ENCODE measurements at regions not wholly inside any gene's neighbourhood (a gene's known extent, or its start where the extent isn't known, plus 50 kb on each side); places are given as distances from the start of the nearest gene placed in this dataset.

- Histone ChIP-seq H3K27ac (replicated peaks) (no peak overlapping the region), H3K4me3 (replicated peaks; ENCODE audit: insufficient read depth, low read length) (no peak overlapping the region), H3K27me3 (ENCODE audit: insufficient read depth, poor library complexity, severe bottlenecking) (no peaks in the 10 kb centered on the region)
- TF ChIP-seq REST (IDR thresholded peaks at IDR 0.05; ENCODE audit: insufficient replicate concordance, low read depth) (no peak), GABPA (IDR thresholded peaks at IDR 0.05; ENCODE audit: low read depth) (no peak), POLR2AphosphoS5 (IDR thresholded peaks at IDR 0.05; ENCODE audit: low read depth) (no peak), SPI1 (IDR thresholded peaks at IDR 0.05; ENCODE audit: borderline replicate concordance, low read depth) (no peak), CTCF (IDR thresholded peaks at IDR 0.05; ENCODE audit: insufficient read depth, low read length) (no peak)
- no peak for DNase-seq (ENCODE audit: low read depth in 1 of 2, low spot score in 1 of 2)
These were observed 277.7 kb downstream of the TMEM167A start for GRCh38 chr5:82799361-82800077.

DNA sequence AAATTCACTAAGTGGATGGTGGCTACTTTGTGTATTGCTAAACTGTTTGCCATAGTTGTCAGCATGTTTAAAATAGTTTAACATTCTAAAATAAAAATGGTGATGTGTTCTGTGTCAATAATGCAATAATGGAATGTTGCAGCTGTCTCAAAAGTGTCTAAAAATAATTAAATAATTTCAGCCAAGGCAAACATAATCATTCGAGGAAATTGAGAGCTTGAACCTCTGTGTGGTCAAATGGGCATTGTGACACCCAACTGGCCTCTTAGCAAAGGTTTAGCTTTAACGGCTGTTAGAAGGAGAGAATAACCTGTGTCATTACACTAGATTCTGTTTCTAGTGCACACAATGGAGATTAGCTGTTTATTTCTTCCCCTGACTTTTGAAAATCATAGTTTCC lies 278.5 kb downstream of the TMEM167A start:
- Histone ChIP-seq H3K27me3 (ENCODE audit: insufficient read depth, poor library complexity, severe bottlenecking) (no peaks in the 10 kb centered on the region), H3K27ac (replicated peaks) (no peak overlapping the region), H3K4me3 (replicated peaks; ENCODE audit: insufficient read depth, low read length) (no peak overlapping the region)
- TF ChIP-seq SPI1 (IDR thresholded peaks at IDR 0.05; ENCODE audit: borderline replicate concordance, low read depth) (no peak), GABPA (IDR thresholded peaks at IDR 0.05; ENCODE audit: low read depth) (no peak), POLR2AphosphoS5 (IDR thresholded peaks at IDR 0.05; ENCODE audit: low read depth) (no peak), CTCF (IDR thresholded peaks at IDR 0.05; ENCODE audit: insufficient read depth, low read length) (no peak), REST (IDR thresholded peaks at IDR 0.05; ENCODE audit: insufficient replicate concordance, low read depth) (no peak)
- DNase-seq (ENCODE audit: low read depth in 1 of 2, low spot score in 1 of 2), result no peak

DNA sequence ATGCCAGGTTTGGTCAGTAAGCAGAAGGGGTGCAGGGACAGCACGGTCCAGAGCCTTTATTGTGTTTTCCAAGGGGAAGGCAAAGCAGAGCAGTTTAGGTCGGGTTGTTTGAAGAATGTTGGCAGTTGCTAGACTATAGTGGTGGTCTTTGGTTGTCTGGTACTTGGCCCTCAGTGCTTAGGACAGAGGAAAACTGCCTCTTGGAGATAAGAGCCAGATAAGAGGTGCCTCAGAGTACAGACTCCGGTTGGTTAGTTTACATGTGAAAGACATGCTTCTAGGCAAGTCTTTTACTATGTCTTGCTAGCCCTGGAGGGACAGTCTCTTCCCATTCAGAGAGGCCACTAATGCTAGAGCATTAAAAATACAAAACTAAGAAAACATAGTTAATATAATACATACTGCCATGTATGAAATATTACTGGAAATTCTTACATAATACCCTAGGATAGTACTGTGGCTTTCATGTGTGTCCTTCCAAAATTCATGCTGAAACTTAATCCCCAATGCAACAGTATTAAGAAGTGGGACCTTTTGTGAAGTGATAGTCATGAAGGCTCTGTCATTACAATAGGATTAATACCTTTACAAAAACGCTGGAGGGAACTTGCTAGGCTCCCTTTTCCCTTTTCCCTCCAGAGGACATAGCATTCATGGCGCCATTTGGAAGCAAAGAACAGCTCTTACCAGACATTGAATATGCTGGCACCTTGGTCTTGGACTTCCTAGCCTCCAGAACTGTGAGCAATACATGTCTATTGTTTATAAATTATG lies 280.4 kb downstream of the TMEM167A start:
- H3K27ac ChIP-seq (replicated peaks), result no peak overlapping the region
- H3K4me3 ChIP-seq (replicated peaks; ENCODE audit: insufficient read depth, low read length), result no peak overlapping the region
- DNase-seq (ENCODE audit: low read depth in 1 of 2, low spot score in 1 of 2), result no peak
- no peaks in the 10 kb centered on the region for H3K27me3 ChIP-seq (ENCODE audit: insufficient read depth, poor library complexity, severe bottlenecking)
- TF ChIP-seq REST (IDR thresholded peaks at IDR 0.05; ENCODE audit: insufficient replicate concordance, low read depth), result no peak
- TF ChIP-seq CTCF (IDR thresholded peaks at IDR 0.05; ENCODE audit: insufficient read depth, low read length), result no peak
- no peak for TF ChIP-seq POLR2AphosphoS5 (IDR thresholded peaks at IDR 0.05; ENCODE audit: low read depth)
- TF ChIP-seq GABPA (IDR thresholded peaks at IDR 0.05; ENCODE audit: low read depth), result no peak
- no peak for TF ChIP-seq SPI1 (IDR thresholded peaks at IDR 0.05; ENCODE audit: borderline replicate concordance, low read depth)

Measured in HL-60 (cell line).